Stimulated activated CD8-positive, alpha-beta memory T cell treated with anti-CD3 and anti-CD28 coated beads, Interleukin-15, amount 100 ng/mL, for 1 hour (primary cell): ENCODE measurements at regions not wholly inside any gene's neighbourhood (a gene's known extent, or its start where the extent isn't known, plus 50 kb on each side); places are given as distances from the start of the nearest gene placed in this dataset.

Source experiments
- DNase-seq: peaks from one replicate; pipeline ENCODE4 v3.0.0-alpha.2; 2020; ENCODE audit warnings: low read depth

DNA sequence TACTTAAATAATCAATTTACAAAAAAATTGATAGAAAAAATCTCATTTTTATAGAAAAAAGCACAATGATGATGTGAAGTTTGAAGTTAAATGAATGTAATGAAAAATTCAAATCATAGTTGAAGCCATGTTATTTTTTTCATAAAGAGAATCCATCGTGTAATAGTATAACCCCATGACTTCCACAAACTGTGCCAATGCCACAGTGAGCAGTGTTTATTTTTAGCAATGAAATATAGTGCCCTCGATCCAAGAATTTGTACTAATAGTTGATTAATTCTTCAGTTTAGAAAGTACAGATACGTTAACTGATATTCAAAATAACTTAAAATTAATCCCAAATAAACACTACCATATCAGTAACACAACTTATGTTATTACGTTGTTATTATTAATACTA is 225.9 kb downstream of the PTPRC start:
- DNase-seq: no peak

DNA sequence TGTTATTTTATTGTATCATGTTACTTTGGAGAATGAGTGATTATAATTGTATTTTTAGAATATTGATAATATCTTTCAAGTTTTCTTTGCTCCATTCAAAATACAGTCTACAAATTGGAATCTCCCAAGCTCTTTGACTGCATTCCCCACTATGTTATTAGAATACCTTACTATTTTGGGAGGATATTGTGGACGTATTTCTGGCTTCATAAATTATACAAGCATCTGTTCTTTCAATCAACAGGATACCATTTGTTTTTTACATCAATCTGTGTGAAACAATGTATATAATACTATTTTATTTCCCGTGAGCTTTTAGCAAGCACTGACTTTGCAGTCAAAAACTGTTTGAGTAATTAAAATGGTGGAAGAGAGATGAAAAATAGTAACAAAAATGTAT is 226.5 kb downstream of the PTPRC start:
- no peak for DNase-seq

DNA sequence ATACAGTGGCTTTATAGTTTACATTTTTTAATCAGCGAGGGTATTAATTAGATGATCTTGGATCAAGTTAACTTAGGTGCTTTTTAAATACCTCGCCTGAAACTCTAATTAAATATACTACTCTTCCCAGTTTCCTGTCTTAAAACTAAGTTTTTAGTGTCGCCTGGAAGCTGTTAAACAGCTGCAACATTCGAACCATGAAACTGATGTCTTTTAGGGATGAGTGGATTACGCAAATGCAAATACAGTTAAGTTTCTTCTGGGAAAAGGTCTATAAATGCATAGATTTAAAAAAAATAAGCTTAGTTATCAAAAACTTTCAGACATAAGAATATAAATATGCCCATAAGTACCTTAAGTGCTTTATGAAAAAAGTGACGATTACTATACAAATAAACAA is 228.3 kb downstream of the PTPRC start:
- no peak for DNase-seq

DNA sequence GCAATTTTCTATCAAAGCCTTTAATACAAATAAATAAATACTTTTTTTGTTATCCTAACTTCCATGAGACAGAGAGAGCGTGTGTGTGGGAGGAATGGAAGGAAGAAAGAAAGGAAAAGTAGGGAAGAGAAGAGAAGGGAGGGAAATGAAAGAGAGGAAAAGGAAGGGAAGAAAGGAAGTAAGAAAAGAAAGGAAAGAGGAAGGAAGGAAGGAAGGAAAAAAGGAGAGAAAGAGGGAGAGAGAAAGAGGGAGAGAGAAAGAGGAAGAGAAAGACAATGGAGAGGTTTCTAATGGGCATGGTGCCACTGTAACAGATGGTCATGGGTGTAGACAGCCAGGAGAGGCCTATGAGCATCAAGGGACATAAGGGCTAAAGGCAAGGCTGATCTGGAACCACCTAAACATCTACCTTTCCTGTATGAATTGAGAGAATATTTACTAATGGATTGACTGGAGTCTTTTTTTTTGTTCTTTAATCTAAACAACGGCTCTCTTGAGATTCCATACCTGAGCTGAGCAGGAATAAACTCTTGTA is 234.9 kb downstream of the PTPRC start:
- no peak for DNase-seq

DNA sequence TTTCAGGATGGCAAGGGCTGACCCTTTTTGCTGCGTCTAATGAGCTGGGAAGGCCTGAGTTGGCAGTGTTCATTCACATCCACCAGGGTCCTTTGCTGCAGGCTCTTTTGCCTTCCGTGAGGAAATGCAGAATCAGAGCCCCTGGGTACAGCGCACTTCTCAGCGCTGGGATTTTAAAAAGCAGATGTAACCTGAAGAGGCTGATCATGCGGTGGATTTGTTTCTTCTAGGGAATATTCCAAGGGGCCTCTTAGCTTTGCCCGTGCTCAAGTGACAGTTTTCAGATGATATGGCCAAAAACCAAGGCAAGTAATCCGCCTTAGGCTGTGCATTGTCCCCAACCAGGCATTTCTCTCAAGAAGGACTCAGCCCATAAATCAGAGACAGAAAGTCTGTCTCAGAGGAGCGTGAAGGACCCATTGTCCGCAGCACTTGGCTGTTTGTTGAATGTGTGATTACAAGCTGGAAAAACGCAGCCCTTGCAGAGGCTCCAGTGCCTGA is 237.6 kb downstream of the PTPRC start:
- DNase-seq: no peak

DNA sequence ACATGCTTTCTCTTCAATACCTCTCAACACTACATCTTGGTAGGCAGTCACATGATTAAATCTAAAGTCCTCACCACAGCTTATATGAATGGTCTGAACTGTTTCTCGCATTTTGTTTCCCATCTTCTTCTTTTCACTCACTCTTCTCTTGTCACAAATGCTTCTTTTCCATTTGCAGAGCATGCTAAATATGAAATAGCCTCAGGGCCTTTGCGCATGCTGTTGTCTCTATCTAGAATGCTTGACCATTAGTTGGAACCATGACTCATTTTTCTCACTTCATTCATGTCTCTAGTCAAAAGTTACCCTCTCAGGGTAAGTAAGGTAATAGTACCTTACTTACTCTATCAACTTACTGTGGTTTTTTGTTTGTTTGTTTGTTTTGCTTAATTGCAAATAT is 239.7 kb downstream of the PTPRC start:
- no peak for DNase-seq

DNA sequence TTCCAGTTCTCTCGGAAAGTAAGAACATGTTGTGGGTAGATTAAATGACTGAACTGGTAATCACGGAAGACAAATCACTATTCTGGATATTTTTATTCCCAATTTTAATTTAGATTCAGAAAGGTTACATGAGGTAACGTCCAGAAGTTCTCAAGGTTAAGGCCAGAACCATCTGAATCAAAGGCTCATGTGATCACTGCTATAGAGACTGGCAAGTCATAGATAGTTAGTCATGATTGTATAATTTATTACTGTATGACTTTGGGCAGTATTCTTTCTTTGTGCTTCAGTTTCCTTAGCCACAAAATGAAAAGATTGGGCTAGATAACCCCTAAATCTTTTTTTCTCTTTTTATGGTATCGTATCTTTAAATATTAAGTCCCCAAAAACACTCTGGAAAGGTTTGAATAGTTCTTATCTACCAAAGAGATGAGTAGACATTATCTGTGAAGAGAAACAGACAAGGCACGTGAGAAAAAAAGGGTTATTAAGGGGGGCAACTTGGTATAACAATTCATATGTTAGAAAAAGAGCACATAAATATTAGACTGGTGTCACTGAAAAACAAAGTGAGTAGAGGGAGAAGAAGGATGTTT is 241.0 kb downstream of the PTPRC start:
- DNase-seq: no peak

DNA sequence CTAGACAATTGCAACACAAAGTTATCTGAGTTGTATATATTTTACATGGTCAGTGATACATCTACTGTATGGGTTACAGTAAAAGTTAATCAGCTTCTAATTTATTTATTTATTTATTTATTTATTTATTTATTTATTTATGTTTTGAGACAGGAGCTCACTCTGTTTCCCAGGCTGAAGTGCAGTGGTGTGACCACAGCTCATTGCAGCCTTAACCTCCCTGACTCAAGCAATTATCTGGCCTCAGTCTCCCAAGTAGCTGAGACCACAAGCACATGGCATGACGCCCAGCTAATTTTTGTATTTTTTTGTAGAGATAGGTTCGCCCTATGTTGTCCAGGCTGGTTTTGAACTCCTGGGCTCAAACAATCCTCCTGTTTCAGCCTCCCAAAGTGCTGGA is 241.6 kb downstream of the PTPRC start:
- no peak for DNase-seq

DNA sequence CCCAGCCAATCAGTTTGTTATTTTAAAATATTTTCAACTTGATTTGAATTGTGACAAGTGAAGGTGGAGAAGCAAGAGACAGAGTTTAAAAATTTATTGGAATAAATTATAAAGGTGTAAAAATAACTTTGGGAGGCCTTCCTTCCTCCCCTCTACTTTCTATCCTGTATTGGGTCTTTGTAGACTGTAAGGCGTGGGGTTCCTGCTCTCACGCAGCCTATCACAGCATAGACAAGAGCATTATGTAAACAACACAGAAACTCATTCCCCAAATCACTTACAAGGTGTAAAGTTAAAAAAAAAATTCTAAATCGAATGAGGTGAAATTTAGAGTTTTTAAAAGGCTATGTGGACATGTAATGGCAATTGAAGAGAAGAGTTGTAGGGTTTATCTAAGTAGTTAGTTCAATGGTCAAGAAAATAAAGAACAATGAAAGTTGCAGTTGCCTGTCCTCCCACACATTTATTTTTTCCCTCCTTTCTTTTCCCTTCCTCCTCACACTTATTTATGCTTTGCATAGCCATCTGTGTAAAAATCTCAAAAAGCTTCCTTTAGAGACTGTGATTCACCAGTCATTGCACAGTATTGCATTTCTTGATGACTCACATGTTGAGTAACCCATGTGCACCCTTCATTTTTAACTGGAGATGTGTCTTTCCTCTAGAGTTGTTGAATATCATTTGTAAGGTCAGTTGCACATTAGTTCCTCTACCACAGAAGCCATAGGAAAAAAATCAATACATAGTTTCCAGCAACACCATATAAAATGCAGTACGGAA is 242.2 kb downstream of the PTPRC start:
- DNase-seq: no peak

DNA sequence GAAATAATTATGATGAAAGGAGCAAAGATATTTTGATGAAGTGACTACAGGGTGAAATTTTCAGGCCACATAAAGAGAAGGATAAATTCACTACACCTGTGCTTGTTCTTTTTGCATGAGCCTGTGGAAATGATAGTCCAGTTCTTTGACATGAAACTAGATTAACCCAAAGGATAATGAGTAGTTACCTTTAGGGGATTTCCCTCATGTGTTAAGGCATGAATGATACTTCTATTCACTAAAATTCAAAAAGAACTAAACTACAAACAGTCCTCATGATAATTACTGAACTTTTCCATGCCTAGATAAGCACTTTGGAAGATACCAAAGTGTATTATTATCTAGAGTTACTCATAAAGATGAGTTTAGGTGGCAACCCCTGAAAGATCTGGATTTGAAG is 244.3 kb downstream of the PTPRC start:
- DNase-seq: no peak

DNA sequence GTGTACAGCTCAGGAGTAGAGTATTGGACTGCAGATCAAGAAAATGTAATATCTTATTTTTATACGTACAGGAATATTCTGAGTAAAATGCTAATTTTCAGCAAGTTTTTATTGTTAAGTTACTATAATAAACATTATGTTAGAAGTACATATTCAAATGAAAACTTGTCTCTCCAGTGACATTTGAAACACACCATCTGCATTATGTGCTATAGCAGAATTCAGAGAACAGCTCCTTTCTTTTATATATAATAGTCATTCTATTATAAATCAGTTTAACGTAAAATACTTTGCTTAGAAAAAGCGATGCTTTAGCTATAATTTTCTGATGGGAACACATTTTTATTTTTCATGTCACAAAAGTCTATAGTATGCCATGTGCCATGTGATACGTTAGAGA is 249.0 kb downstream of the PTPRC start:
- no peak for DNase-seq

DNA sequence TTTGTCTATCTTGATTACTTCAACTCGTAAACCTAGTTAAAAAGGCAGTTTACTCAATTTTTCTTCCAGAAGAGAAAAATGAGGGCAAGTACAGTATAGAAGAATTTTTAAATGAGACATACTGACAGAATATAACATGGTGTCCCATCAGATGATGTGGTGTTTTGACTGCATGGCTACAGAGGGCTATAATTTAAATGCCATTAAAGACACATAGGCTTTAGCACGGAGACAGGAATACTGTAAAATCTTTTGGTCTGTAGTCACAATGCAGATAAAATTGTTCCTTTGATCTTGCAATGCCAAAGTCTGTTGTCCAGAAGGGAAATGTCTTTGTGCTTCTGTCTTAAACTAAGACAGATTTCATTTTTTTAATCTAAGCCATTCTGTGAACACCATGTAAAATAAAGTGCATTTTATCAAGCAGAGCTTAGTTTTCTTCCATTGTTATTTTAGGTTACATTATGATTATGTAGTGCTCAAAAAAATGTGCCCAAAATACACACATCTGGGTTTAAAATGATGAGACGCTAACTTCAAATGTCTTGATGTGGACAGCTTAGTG is 249.6 kb downstream of the PTPRC start:
- DNase-seq: no peak

DNA sequence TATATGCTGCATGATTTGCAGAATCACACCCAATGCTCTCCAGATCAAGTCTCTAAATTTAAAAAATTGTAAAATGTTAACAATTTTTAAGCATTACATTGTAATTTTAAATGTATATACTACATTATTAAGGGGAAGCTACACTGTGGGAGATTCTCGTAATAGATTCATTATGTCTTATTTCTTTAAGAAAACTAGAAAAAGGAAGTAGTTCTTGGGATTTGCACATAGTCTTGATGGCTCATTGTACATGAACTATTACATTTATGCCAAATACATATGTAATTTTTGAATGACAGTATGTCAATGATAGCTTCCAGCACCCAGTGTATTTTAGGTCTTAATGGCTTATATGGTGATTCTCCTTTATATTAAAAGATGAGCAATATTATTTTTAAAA is 250.3 kb downstream of the PTPRC start:
- DNase-seq: no peak

DNA sequence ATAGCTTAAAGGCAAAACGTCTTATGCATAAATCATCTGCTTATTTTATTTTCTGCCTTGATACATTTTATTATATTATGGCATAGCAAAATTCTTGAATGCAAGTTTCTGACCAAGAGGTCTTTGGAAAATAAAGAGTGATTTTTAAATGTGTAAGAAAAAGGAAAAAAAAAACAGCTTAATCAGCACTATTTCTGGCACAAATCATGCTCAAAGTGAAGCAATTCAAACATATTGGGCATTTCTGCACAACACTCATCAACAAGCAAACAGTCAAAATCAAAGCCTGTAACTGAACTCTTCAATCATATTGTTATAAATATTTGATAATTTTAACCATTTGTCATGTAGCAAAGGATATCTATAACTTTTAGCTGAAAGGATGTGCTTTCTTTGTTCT is 250.9 kb downstream of the PTPRC start:
- no peak for DNase-seq

DNA sequence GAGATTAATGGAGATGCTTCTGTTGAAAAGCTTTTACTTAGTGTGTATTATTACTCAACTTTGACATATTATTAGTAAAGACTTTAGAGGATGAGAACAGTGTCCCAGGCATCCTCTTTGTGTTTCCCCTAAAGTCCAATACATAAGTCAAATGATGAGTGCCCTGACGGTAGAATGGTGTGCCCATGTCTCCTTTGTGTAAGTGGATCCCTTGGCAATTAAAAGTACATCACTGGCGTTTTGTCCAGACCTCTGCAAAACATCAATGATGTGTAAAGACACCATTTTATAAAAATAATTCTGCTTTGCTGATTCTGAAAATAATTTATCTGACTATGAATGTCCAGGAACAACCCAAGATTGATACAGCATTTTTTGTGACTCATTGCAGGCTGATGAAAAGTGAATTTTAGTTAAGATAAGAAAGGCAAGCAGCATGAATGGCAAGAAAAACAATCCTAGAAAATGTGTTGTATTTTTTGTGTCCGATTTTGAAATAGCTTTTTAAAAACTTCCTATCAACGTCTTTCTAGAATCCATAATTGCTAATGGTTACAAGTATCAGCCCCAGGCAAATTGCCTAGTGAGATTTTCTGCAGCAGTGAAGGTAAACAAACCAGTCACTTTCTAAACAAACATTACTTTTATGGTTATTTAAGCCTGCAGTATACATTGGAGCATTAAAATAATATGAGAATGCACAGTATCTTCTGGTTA is 251.5 kb downstream of the PTPRC start:
- no peak for DNase-seq

DNA sequence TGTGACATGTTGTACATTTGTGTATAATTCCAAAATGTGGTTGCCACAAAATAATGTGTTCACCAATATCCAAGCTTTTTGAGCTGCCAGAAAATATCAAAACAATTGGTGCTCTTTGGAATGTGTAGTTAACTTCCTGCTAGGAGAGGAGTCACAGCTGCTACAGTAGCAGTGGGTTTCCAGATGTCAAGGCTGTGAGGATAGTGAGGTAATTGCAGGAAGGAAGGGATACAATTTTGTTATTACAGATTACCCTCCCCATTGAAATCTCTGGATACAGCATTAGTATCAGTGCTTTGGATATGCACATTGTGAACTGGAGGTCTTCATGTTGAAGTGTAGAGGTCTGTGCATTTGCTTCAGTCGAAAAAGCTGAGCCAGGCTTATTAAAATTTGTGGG is 253.2 kb downstream of the PTPRC start:
- DNase-seq: no peak

DNA sequence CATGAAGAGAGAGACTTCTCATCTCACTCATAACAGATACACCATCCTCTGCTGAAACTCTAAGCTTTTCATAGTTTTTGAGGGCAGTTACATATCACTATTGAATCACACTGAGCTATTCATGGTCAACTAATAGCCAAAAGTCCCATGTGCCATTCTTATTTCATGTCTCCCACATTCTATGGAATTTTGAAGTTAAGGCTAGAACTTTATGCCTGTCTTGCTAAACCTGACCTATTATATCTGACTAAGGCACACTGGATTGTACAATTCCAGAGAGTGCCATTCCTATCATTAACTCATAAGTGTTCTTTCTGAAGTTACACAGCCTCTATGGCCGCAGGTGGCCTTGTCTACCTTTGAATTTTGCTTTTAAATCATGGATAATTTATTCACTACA is 254.3 kb downstream of the PTPRC start:
- no peak for DNase-seq

DNA sequence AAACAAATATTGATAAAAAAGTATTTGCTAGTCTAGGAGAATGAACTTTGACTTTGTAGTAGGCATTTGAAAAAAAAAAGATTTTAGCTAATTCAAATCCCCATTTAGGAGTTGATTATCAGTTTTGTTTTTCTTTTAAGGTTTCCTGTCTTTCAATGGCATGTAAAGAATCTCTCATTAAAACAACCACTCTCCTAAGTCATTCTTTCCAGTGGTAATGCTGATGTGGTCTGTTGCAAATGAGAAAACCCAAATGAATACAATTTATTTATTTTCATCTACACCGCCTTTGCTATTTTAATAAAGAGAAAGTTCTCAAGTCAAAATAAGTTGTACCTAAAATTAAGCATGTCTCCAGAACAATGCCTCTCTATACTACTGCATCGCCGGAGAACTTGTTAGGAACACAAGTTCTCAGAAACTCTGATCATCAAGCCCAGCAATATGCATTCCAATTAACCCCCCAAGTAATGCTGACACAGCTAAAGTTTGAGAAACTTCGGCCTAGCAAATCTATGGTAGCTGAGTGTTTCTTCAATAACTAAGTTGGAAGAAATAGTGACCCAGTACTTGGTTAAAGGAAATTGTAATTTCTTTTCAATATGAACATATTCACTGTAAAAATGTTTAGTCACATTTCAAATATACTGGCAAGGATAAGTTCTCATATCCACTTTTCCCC is 255.1 kb downstream of the PTPRC start:
- DNase-seq: no peak

DNA sequence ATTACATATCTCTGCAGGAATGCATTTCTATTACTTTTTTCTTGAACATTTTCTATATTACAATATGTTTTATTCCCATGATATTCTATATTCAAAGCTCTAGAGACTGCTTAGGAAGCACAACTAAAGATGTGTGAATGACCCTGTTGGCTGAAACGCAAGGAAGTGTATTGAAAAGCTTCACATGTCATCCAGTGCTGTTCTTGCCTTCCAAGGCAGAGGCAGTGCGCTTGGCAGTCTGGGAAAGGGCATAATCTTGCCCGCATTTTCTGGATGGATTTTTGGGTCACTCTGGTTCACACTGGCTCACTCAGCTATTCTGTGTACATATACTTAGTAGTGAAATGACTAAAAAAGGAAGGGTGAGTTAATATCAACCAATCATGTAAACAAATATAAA is 262.4 kb downstream of the PTPRC start:
- no peak for DNase-seq

DNA sequence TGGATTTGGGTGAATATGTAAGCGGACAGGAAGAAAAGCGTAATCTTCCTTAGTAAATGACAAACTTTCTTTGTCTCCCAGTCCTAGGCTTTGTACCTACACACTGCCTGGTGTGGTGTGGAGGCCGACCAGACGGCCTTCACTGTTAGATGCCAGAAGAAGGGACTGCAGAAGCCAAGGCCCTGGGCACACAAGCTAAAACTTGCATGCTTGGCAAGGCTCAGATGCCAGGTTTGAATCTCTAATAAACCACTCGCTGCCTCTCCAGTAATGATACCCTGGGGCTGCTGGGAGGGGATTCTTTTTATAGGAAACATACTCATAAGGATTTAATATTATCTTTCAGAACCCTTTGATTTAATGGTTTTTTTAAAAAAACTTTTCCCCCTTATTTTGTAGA is 263.8 kb downstream of the PTPRC start:
- DNase-seq: no peak

DNA sequence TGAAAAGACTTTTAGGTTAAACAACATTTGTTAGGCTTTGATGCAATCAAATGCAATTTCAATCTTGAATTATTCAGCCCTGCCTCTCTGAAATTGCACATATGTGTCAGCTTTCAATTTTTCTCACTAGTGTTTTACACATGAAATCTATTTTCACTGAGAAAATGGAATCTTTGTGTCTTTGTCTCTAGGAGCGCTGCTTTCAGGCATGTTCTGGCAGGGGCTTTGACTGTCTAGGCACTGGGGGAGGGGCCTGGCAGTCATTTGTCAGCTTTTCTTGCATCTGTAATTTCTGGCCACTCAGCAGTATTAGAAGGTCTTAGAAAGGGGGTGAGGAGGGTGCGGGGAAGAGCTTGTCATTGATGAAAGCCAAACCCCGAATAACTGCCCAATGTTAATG is 264.4 kb downstream of the PTPRC start:
- no peak for DNase-seq

DNA sequence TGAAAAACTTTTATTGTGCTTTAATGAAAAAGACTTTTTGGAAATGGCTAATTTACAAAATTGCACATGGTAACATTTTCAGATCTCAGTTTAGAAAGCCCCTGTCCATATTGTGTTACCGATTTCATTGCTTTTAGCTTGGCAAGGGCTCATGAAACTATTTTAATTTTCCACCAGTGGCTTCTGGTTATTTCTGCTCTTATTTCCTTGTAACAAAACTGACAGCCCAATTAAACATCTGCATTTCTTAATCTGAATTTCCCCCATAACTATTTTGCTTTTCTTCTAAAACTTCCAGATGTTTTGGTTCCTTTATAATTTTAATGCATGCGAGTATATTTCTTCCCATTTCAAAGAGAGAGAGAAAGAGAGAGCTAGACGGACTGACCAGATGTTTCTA is 264.8 kb downstream of the PTPRC start:
- DNase-seq: no peak
